WTC11 (cell line): ENCODE measurements at regions not wholly inside any gene's neighbourhood (a gene's known extent, or its start where the extent isn't known, plus 50 kb on each side); places are given as distances from the start of the nearest gene placed in this dataset.

Experiments
- CDX4 ChIP-seq: fragments of 250-450 bp; sonication (Bioruptor Pico); IDR thresholded peaks from 2 replicates; pipeline ENCODE4 v1.9.0; 2021; ENCODE audit warnings: moderate library complexity, mild to moderate bottlenecking, inconsistent platforms, borderline replicate concordance
- CTCF ChIP-seq: fragments of 200-600 bp; IDR thresholded peaks from 2 replicates; pipeline ENCODE4 v1.8.0; 2022; ENCODE audit warnings: antibody characterized with exemption
- FOXP1 ChIP-seq: sonication (generic); formaldehyde crosslinking; IDR thresholded peaks from 2 replicates; pipeline ENCODE4 v1.8.0; 2022; ENCODE audit warnings: missing genetic modification reagents, mild to moderate bottlenecking, moderate library complexity, borderline replicate concordance
- RELA ChIP-seq: sonication (generic); formaldehyde crosslinking; IDR thresholded peaks from 2 replicates; pipeline ENCODE4 v1.8.1; 2022; ENCODE audit warnings: missing genetic modification reagents, mild to moderate bottlenecking, borderline replicate concordance
- ZNF121 ChIP-seq: sonication (generic); formaldehyde crosslinking; IDR thresholded peaks from 2 replicates; pipeline ENCODE4 v1.8.0; 2023; ENCODE audit warnings: missing genetic modification reagents

- TF ChIP-seq CTCF = no peak
- no peak for TF ChIP-seq FOXP1
- TF ChIP-seq CDX4 (CRISPR knock-in tag) = no peak
- TF ChIP-seq ZNF121 (CRISPR knock-in tag) = no peak
- no peak for TF ChIP-seq RELA
Observed at GRCh38 chr1:219100059-219100458, 73.6 kb upstream of the LYPLAL1 start.
